ENCODE measurements at regions not wholly inside any gene's neighbourhood (a gene's known extent, or its start where the extent isn't known, plus 50 kb on each side); places are given as distances from the start of the nearest gene placed in this dataset.
"Not testable (repeated sequence)": the region's sequence is repeated elsewhere in the genome, so short reads cannot be mapped to it uniquely, and the experiment has no call there.

GRCh38 chr10:8636371-8636770 is 581.9 kb downstream of the GATA3 start:
- no peak for DNase-seq

DNA sequence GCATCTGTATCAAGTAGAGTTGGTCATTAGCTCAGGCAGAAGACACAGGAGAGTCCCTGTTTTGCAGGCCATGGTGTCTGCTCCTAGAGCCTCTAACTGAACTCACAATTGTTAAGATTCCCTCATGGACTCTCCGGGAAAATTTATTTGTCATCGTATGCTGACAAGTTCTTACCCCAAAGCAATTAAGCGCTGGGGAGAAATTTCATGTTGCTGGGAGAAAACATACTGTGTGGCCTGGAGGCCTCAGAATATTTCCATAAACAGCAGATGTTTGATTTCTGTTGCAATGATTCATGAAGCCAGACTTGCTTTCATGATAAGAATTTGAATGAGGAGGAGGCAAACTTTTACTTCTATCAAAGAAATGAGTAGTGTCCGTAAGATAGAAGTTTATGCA is 583.2 kb downstream of the GATA3 start:
- no peak for DNase-seq

DNA sequence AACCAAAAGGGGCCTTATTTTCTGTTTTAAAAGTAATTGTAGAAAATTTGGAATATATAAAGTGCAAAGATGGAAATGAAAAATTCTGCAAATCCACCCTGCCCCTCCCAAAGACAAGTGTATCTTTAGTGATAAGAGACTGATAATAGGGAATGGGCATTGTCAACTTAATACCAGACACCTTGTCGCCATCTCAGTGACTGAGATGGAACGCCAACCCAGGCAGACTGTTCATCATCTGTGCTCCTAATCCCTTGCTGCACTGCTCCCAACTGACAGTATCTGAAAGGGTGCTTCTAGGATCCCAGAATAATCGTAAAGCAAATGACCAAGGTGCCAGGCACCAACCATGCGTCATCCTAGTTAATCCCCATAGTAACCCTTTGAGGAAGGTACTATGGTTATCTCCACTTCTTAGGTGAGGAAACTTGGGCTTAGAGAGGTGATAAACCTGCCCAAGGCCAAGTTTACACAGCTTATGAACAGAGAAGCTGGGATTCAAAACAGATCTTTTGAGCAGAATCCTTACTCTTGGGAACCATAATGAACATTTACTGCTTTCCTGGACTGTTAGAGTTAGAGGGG is 583.7 kb downstream of the GATA3 start:
- DNase-seq, result no peak

DNA sequence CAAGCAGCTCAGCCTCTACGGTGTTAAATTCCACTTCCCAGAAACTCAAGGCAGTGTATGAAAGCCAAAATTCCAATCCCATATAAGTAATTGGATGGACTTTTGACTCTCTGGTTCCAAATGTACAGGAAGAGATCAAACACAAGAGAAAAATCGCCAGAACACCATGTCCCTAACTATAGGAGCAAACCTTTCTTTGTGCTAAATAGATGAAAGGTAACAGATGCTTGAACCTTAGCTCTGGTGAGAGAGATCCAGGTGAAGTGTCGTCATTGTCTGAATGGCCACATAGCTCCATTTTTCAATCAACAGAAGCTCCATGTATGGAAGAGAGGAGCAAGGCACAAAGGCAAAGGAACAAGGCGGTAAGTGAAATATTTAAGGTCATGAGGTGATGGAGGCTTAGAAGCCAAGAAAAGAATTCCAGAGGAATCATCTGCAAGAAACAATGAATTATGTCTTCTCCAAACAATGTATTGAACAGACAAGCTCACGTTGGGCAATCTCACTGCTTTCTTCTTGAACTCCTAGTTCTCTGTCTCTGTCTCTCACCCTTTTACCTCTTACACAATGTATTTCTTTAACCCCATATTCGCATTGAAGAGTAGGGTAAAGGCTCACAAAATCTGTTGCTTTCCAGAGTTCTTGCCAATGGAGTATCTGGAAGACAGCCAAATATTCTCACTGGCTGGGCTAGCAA is 585.1 kb downstream of the GATA3 start:
- DNase-seq, result no peak

DNA sequence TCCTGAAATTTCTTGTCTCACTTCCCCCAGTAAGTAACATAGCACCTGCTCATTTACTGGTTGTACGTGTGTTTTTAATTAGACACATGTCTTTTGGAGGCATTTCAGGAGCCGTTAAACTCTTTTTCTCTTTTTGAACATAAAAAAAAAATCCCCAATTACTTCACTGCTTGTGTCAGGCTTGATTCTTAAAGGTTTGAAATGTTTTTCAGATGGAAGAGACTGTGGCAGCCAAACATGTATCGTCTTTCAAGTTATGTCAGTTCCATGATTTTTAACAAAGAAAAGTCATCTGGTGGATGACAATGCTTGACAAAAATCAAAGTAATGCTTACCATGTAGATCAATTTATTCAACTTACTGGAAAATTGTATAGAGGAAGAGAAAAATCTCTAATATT is 585.8 kb downstream of the GATA3 start:
- no peak for DNase-seq

DNA sequence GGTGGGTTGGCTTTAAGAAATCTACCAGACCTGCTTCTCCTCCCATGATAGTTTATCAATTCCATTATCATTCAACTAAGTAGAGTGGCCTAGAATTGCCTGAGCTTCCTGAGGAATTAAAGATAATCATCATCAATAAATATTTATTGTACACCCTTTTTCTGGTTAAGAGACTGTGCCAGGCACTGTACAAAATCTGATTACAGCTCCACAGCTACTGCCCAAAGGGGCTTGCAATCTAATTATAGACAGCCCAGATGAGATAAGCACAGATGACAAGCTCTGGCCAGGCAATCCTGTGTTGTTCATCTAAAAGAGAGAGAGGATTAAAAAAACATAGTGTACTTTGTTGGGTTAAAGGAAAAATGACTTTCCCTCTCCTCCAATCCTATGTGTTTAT is 586.4 kb downstream of the GATA3 start:
- no peak for DNase-seq

GRCh38 chr10:8656261-8656660 is 601.8 kb downstream of the GATA3 start:
- no peak for DNase-seq

DNA sequence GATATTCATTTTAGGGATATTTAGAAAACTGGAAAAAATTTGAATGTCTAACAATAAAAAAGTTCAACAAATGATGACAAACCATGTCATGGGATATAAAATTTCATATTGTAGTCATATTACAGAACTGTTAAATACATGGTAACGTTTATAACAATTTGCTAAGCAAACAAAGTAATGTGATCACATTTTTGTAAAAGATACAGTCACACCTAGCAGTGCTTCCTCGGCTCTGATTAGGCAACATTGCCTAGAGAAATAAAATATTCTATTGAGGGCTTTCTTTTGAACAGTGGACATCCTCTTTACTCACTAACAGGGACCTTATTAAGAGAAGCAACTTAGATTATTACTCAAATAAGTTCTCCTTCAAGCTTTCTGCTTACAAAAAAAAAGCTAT is 605.5 kb downstream of the GATA3 start:
- no peak for DNase-seq

GRCh38 chr10:8661886-8662285 is 607.4 kb downstream of the GATA3 start:
- no peak for DNase-seq

DNA sequence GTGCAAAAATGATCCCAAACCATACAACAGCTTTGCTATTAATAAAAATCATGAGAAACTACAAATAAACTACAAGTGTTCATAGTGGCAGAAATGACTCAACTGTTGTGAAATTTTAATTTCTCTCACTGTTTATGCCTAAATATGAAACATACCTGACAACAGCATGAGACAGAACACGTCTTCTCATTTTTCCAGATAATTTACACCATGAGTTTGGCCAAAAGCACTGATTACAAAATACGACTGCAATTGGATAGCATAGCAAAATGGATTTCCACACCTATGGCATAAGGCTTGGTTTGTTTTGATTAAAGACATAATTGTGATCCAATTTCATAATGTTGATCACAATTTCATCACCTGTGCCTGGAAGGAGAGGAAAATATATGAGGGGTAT is 608.6 kb downstream of the GATA3 start:
- no peak for DNase-seq

DNA sequence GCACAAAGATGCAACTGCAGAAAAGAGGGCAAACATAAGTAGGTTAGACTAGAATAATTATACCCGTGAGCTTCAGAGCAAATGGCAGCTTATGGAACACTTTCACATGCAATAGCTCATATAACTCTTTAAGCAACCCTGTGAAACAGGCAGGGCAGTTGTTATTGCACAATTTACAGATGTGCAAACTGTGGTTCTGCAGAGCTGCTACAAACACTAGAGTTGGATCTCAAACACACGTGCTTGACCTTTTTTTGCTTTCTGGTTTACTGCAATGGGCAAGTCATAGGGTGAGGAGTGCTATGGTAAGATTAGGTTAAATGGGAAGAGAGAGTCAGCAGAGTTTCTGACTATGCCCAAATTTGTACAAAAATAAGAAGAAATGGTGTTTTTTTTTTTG is 610.8 kb downstream of the GATA3 start:
- DNase-seq, result no peak

GRCh38 chr10:8670461-8670860 is 616.0 kb downstream of the GATA3 start:
- DNase-seq, result no peak

- DNase-seq, result no peak
Observed at GRCh38 chr10:8674230-8674629, 619.7 kb downstream of the GATA3 start.

- no peak for DNase-seq
Observed at GRCh38 chr10:8677642-8678041, 623.2 kb downstream of the GATA3 start.

DNA sequence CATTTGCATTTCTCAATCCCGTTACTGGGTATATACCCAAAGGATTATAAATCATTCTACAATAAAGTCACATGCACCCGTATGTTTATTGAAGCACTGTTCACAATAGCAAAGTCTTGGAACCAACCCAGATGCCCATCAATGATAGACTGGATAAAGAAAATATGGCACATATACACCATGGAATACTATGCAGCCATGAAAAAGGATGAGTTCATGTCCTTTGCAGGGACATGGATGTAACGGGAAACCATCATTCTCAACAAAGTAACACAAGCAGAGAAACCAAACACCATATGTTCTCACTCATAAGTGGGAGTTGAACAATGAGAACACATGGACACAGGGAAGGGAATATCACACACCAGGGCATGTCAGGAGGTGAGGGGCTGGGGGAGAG is 630.4 kb downstream of the GATA3 start:
- not testable (repeated sequence) for DNase-seq

DNA sequence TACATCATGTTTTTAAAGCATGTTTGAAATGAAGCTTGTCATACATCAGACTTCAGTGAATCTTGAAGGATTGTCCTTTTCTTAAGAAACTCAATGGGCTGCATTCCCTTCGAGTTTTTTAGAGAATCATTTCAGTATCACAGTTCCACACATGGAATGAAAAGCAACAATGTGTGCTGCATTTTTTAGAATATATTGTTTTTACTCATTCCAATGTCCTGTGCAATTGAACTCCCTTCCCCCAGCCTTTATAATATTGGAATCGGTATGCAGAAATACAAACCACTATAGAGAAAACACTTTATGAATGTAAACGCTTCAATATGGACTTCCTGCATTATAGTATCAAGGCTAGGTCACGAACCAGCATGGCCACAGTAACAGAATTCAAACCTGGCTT is 634.4 kb downstream of the GATA3 start:
- no peak for DNase-seq

DNA sequence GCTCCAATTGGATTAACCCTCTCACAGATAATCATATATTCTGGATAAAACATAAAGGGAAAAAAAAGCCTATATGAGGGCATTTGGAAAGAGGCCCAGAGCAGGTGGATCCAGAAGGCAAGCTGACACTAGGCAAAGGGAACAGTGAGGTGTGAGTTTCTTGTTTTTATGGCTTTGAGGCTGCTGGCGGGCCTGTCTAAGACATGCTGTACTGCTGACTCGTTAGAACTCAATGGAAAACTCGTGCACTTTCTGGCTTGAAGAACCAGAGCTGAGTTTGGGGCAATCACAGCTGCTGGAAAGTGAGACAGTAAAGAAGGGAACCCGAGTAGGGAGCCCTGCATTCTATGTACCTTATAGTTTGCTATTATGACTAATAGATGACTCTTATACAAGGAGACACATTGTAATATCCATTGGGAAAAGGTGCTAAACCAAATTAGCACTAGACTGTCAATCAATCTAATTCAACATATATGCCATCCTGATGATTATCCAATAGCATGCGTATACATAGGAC is 637.1 kb downstream of the GATA3 start:
- DNase-seq, result no peak

- not testable (repeated sequence) for DNase-seq
Observed at GRCh38 chr10:8693635-8694034, 639.1 kb downstream of the GATA3 start.

DNA sequence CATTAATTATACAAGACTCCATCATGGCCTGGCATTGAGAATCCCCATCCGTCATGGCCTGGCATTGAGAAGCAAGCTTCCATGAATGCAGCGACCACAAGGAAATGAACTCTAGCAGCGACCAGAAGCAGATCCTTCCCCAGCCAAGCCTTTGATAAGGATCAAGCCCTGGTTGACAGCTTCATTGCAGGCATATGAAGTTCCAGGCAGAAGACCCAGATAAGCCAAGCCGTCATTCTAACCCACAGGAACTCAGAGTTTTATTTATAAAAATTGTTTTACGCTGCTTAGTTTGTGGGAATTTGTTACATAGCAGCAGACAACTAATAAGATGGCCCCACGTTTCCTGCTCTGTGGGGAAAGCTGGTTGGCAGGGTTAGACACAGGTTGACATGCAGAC is 642.3 kb downstream of the GATA3 start:
- DNase-seq, result no peak

- DNase-seq, result no peak
Observed at GRCh38 chr10:8700689-8701088, 646.2 kb downstream of the GATA3 start.

- no peak for DNase-seq
Observed at GRCh38 chr10:8702181-8702580, 647.7 kb downstream of the GATA3 start.

GRCh38 chr10:8705415-8705814 is 650.9 kb downstream of the GATA3 start:
- no peak for DNase-seq

DNA sequence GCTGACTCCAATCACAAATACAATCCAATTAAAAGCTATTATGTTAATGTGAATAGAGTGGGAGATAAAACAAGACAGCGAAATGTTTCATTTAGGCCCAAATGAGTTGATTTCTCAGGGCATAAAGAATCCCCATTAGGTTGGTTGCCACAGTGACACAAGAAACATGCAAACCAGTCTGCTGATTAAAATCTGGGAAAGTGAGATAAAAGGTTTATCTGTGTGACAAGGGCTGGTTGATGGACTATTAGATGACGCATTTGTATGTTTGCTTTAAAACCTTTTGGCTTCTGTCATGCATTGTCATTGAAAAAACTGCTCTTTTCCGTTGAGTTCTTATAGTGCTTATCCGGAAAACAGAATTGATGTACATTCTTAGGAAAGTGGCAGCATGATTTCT is 658.2 kb downstream of the GATA3 start:
- no peak for DNase-seq

DNA sequence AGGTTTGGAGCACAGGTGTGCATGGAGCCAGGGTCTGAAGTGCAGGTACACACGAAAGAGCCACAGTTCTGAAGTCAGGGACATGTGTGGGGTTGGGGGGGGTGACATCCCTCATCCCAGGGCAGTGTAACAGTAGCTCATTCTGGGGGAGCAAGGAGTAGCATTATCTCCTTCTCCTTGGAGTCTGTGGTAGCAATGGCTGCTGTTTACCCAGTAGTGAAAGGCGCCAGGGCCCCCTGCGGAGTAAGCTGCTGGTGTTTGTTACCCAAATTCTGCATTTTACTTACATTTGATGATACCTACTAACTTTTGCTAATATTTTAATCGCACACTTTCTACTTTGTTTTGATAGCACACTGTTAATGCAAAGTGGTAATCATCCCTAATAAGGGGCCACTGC is 665.5 kb downstream of the GATA3 start:
- no peak for DNase-seq

DNA sequence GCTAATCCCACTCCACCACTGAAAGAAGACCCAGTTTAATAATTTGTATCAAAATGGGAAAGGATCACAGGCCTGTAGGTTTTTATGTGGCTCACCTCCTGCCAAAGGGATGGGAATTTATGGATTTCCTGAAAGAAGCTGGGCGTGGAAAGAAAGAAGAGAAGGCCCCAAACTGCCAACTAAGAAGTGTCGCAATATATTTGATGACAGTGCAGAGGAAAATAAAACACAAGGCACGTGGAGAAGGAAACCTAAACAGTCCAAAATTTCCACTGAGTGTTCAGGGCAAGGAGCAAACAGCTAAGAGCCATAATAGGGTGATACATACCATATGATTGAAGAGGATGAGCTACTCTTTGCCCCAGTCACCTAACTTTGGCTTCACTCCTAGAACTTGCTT is 667.2 kb downstream of the GATA3 start:
- no peak for DNase-seq
